GM12878 (cell line): ENCODE measurements at regions not wholly inside any gene's neighbourhood (a gene's known extent, or its start where the extent isn't known, plus 50 kb on each side); places are given as distances from the start of the nearest gene placed in this dataset.

ENCODE experiments used
- ATAC-seq: fragments of 200-7000 bp; cut with Tn5 transposase; 3 replicates; pipeline ENCODE4 v1.9.1; 2020; ENCODE audit warnings: mild to moderate bottlenecking, moderate library complexity
- BruUV-seq: library from RNA; stranded (reverse); fragments of 400-500 nt; replicated peaks from 2 replicates; lab custom pipeline; 2021; lab: Mats Ljungman, UMichigan
- CTCF ChIA-PET: fragments of 300-600 bp; sonication (Branson Sonifier 250); formaldehyde crosslinking; extraction: SDS; loops from one replicate; lab custom pipeline; 2021; ENCODE audit warnings: inconsistent platforms; lab: Yijun Ruan, JAX
- POLR2A ChIA-PET: fragments of 350-600 bp; formaldehyde crosslinking; extraction: SDS; loops from one replicate; lab custom pipeline; 2021; ENCODE audit warnings: inconsistent platforms; lab: Charles Lee
- RAD21 ChIA-PET: fragments of 300-600 bp; sonication (Branson Sonifier 250); formaldehyde crosslinking; loops from one replicate; lab custom pipeline; 2023; ENCODE audit warnings: antibody characterized with exemption; ENCODE audit not compliant: unreplicated experiment; lab: Charles Lee
- SMC1A ChIA-PET: fragments of 300-600 bp; sonication (Branson Sonifier 250); formaldehyde crosslinking; loops from one replicate; lab custom pipeline; 2023; ENCODE audit not compliant: unreplicated experiment, uncharacterized antibody; lab: Charles Lee
- DNase-seq: peaks from one replicate; pipeline ENCODE4 v3.0.0-alpha.2; 2011; ENCODE audit warnings: low read depth, low spot score
- FAIRE-seq: peaks from 3 replicates; lab custom pipeline; 2011; peaks lifted over from hg19 to GRCh38; lab: Jason Lieb, UNC
- H2AFZ ChIP-seq: 2 replicates; pipeline ENCODE4 v1.6.0; 2011; ENCODE audit warnings: low read depth, low read length, control low read depth; ENCODE audit not compliant: control insufficient read depth
- H3K27ac ChIP-seq: 2 replicates; pipeline ENCODE4 v1.5.1; 2011; ENCODE audit warnings: control low read depth; ENCODE audit not compliant: control insufficient read depth, insufficient read depth
- H3K27me3 ChIP-seq, 2 experiments: replicated peaks in 1 of 2; 2 replicates each; pipeline versions ENCODE4 v1.6.0 to v1.6.1; 2011; ENCODE audit warnings: low read length in 1 of 2; ENCODE audit not compliant: control insufficient read depth in 2 of 2, insufficient read depth in 2 of 2
- H3K36me3 ChIP-seq, 2 experiments: 2 replicates each; pipeline ENCODE4 v1.5.1; 2011; ENCODE audit warnings: low read length in 1 of 2; ENCODE audit not compliant: control insufficient read depth in 2 of 2, insufficient read depth in 2 of 2
- H3K4me1 ChIP-seq: 2 replicates; pipeline ENCODE4 v1.6.1; 2011; ENCODE audit warnings: mild to moderate bottlenecking, low read length, moderate library complexity, mixed read lengths; ENCODE audit not compliant: control insufficient read depth, insufficient read depth
- H3K4me2 ChIP-seq: 2 replicates; pipeline ENCODE4 v1.6.0; 2011; ENCODE audit warnings: control low read depth; ENCODE audit not compliant: control insufficient read depth, insufficient read depth
- H3K4me3 ChIP-seq: fragments of 200-600 bp; sonication (generic); 2 replicates; pipeline ENCODE4 v1.5.1; 2016
- H3K79me2 ChIP-seq: 2 replicates; pipeline ENCODE4 v1.6.0; 2011; ENCODE audit warnings: low read length; ENCODE audit not compliant: control insufficient read depth, insufficient read depth
- H3K9ac ChIP-seq: 2 replicates; pipeline ENCODE4 v1.8.0; 2011; ENCODE audit warnings: low read length, control low read depth, mixed read lengths; ENCODE audit not compliant: control insufficient read depth, insufficient read depth
- H3K9me3 ChIP-seq: replicated peaks from 3 replicates; pipeline ENCODE4 v1.5.1; 2011; ENCODE audit warnings: mild to moderate bottlenecking, low read length; ENCODE audit not compliant: control insufficient read depth, insufficient read depth
- H4K20me1 ChIP-seq: 2 replicates; pipeline ENCODE4 v1.6.0; 2011; ENCODE audit not compliant: control insufficient read depth, insufficient read depth
- CBFB ChIP-seq: IDR thresholded peaks from 2 replicates; pipeline ENCODE4 v1.6.1; 2016; ENCODE audit warnings: antibody characterized with exemption, low read depth
- CBX3 ChIP-seq: fragments of 200-600 bp; sonication (generic); IDR thresholded peaks from 2 replicates; pipeline ENCODE4 v1.6.1; 2016; ENCODE audit warnings: low read depth, borderline replicate concordance
- CHD1 ChIP-seq: IDR thresholded peaks from 2 replicates; pipeline ENCODE4 v1.6.1; 2012; ENCODE audit warnings: low read depth, low read length, improper control_type of control experiment
- ESRRA ChIP-seq: IDR thresholded peaks from 2 replicates; pipeline ENCODE4 v1.6.1; 2012; ENCODE audit warnings: mild to moderate bottlenecking, low read length, improper control_type of control experiment
- IRF4 ChIP-seq: IDR thresholded peaks from 2 replicates; pipeline ENCODE4 v1.6.1; 2011; ENCODE audit warnings: low read depth, low read length
- MEF2B ChIP-seq: fragments of 450-650 bp; IDR thresholded peaks from 2 replicates; pipeline ENCODE4 v1.6.1; 2018; ENCODE audit warnings: mild to moderate bottlenecking, moderate library complexity; ENCODE audit not compliant: partially characterized antibody, poor library complexity, severe bottlenecking
- MTA2 ChIP-seq: fragments of 450-650 bp; IDR thresholded peaks from 2 replicates; pipeline ENCODE4 v1.6.1; 2016; ENCODE audit warnings: low read depth, mild to moderate bottlenecking, moderate library complexity
- NFYB ChIP-seq: IDR thresholded peaks from 2 replicates; pipeline ENCODE4 v1.6.1; 2011; ENCODE audit warnings: low read depth, mild to moderate bottlenecking, low read length, improper control_type of control experiment, moderate library complexity; ENCODE audit not compliant: insufficient read depth
- NRF1 ChIP-seq: conservative IDR thresholded peaks from 2 replicates; pipeline ENCODE4 v1.6.1; 2011; ENCODE audit warnings: mild to moderate bottlenecking, low read depth, low read length, improper control_type of control experiment
- RAD21 ChIP-seq: IDR thresholded peaks from 2 replicates; pipeline ENCODE4 v1.6.1; 2011; ENCODE audit warnings: mild to moderate bottlenecking, low read depth, low read length, moderate library complexity; ENCODE audit not compliant: insufficient read depth
- RAD51 ChIP-seq: fragments of 450-650 bp; IDR thresholded peaks from 2 replicates; pipeline ENCODE4 v1.6.1; 2016; ENCODE audit warnings: moderate library complexity, mild to moderate bottlenecking, inconsistent platforms
- STAT1 ChIP-seq: fragments of 450-650 bp; conservative IDR thresholded peaks from 2 replicates; pipeline ENCODE4 v1.6.1; 2014; ENCODE audit warnings: antibody characterized with exemption, mild to moderate bottlenecking
- WGBS: methylation state at CpG from one replicate; pipeline ENCODE4 v1.1.6; 2016; ENCODE audit warnings: low lambda C conversion rate; ENCODE audit not compliant: insufficient replicate concordance, insufficient coverage; ENCODE audit errors: missing lambda C conversion rate; 5-methylcytosine and 5-hydroxymethylcytosine counted together
- in situ Hi-C: fragments of 300-500 bp; cut with MboI; formaldehyde crosslinking; loops from 9 replicates; pipeline ENCODE4 v1.14.3; 2018; ENCODE audit warnings: mixed read lengths
- intact Hi-C: fragments of 100-400 bp; cut with micrococcal nuclease; formaldehyde crosslinking; loops from one replicate; pipeline ENCODE4 v1.14.2; 2022; ENCODE audit not compliant: unreplicated experiment
- TF ChIP-seq, protein P1 (sequence below): fragments of 450-650 bp; IDR thresholded peaks from 2 replicates; pipeline ENCODE4 v1.6.1; 2017; ENCODE audit warnings: mild to moderate bottlenecking, moderate library complexity
- TF ChIP-seq, protein P2 (sequence below): fragments of 150-350 bp; IDR thresholded peaks from 2 replicates; pipeline ENCODE4 v1.6.1; 2014; ENCODE audit warnings: mild to moderate bottlenecking, low read depth, low read length
- TF ChIP-seq, protein P3 (sequence below): IDR thresholded peaks from 2 replicates; pipeline ENCODE4 v1.6.1; 2012; ENCODE audit warnings: low read length, inconsistent platforms
- TF ChIP-seq, protein P4 (sequence below): fragments of 450-650 bp; IDR thresholded peaks from 2 replicates; pipeline ENCODE4 v1.6.1; 2016; ENCODE audit warnings: mild to moderate bottlenecking

DNA sequence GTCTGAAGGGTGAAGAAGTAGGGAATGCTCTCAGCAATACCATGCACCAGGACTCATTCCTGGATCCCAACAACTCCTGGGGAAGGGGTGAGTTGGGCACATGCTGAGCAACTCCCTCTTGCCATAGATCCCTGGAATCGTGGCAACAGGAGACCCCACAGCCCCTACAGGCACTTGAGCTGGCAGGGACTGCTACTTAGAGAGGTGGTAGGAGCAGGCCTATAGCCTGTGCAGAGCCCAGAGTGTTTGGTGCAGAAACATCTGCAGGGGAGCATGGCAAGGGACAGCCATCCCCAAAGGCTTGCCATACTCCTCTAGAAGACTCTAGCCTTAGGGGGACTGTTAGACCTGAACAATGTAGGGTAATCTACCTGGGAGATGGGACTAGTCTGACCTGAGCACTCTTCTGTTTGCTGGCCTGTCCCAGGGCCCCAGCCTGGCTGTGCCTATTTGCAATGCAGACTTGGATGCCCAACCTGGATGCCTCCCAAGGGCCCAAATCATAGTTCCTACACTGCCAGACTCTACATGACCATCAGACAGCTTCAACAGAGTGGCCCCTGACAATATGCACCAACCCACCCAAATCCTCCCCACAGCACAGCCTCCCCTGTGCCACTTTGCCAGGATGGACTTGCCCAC lies 568.6 kb upstream of the KIF2B start (continued):
- TF ChIP-seq MTA2 (no peak), CHD1 (no peak), CBFB (no peak), ESRRA (no peak), CBX3 (no peak), STAT1 (no peak), RAD21 (no peak), NFYB (no peak)
- TF ChIP-seq, protein P1, sequence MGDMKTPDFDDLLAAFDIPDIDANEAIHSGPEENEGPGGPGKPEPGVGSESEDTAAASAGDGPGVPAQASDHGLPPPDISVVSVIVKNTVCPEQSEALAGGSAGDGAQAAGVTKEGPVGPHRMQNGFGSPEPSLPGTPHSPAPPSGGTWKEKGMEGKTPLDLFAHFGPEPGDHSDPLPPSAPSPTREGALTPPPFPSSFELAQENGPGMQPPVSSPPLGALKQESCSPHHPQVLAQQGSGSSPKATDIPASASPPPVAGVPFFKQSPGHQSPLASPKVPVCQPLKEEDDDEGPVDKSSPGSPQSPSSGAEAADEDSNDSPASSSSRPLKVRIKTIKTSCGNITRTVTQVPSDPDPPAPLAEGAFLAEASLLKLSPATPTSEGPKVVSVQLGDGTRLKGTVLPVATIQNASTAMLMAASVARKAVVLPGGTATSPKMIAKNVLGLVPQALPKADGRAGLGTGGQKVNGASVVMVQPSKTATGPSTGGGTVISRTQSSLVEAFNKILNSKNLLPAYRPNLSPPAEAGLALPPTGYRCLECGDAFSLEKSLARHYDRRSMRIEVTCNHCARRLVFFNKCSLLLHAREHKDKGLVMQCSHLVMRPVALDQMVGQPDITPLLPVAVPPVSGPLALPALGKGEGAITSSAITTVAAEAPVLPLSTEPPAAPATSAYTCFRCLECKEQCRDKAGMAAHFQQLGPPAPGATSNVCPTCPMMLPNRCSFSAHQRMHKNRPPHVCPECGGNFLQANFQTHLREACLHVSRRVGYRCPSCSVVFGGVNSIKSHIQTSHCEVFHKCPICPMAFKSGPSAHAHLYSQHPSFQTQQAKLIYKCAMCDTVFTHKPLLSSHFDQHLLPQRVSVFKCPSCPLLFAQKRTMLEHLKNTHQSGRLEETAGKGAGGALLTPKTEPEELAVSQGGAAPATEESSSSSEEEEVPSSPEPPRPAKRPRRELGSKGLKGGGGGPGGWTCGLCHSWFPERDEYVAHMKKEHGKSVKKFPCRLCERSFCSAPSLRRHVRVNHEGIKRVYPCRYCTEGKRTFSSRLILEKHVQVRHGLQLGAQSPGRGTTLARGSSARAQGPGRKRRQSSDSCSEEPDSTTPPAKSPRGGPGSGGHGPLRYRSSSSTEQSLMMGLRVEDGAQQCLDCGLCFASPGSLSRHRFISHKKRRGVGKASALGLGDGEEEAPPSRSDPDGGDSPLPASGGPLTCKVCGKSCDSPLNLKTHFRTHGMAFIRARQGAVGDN, result no peak

DNA sequence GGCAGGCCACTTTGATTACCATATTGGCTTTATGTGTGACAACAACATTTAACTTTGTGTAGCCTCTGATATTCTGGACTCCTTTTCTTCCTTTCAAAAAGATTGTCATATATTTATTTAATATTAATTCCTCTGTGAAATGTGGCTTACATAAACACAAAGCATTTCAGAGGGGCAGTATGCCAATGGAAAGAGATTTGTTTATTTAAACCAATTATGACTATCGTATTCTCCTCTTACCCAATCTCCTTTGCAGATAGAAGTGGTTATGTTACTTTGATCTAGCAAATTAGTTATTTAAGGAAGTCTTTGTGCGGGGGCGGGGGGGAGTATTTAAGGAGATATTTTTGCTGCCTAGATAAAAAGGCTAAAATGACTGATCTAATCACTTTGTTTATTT lies 573.7 kb upstream of the KIF2B start:
- intact Hi-C loops (no loop called here), in situ Hi-C loops (no loop called here)
- H3K4me2 ChIP-seq, result no peak overlapping the region
- no peak overlapping the region for H3K4me3 ChIP-seq
- H2AFZ ChIP-seq, result no peak overlapping the region
- no peaks in the 10 kb centered on the region for H3K36me3 ChIP-seq
- no peaks in the 10 kb centered on the region for H3K4me1 ChIP-seq
- FAIRE-seq, result no peak
- RAD21 ChIA-PET, result no interaction called here
- TF ChIP-seq, protein P2, sequence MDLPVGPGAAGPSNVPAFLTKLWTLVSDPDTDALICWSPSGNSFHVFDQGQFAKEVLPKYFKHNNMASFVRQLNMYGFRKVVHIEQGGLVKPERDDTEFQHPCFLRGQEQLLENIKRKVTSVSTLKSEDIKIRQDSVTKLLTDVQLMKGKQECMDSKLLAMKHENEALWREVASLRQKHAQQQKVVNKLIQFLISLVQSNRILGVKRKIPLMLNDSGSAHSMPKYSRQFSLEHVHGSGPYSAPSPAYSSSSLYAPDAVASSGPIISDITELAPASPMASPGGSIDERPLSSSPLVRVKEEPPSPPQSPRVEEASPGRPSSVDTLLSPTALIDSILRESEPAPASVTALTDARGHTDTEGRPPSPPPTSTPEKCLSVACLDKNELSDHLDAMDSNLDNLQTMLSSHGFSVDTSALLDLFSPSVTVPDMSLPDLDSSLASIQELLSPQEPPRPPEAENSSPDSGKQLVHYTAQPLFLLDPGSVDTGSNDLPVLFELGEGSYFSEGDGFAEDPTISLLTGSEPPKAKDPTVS, result no peak
- TF ChIP-seq, protein P3, sequence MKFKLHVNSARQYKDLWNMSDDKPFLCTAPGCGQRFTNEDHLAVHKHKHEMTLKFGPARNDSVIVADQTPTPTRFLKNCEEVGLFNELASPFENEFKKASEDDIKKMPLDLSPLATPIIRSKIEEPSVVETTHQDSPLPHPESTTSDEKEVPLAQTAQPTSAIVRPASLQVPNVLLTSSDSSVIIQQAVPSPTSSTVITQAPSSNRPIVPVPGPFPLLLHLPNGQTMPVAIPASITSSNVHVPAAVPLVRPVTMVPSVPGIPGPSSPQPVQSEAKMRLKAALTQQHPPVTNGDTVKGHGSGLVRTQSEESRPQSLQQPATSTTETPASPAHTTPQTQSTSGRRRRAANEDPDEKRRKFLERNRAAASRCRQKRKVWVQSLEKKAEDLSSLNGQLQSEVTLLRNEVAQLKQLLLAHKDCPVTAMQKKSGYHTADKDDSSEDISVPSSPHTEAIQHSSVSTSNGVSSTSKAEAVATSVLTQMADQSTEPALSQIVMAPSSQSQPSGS, result no peak
- TF ChIP-seq MEF2B, result no peak
- no peak for TF ChIP-seq IRF4
- TF ChIP-seq RAD51, result no peak
- TF ChIP-seq NRF1, result no peak
- TF ChIP-seq, protein P4, sequence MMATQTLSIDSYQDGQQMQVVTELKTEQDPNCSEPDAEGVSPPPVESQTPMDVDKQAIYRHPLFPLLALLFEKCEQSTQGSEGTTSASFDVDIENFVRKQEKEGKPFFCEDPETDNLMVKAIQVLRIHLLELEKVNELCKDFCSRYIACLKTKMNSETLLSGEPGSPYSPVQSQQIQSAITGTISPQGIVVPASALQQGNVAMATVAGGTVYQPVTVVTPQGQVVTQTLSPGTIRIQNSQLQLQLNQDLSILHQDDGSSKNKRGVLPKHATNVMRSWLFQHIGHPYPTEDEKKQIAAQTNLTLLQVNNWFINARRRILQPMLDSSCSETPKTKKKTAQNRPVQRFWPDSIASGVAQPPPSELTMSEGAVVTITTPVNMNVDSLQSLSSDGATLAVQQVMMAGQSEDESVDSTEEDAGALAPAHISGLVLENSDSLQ, result no peak
- no peaks in the 10 kb centered on the region for H3K79me2 ChIP-seq
- CTCF ChIA-PET, result no interaction called here
- no peak for DNase-seq
- no peak overlapping the region for H3K9ac ChIP-seq
- H3K27me3 ChIP-seq, result no peaks in the 10 kb centered on the region
- 14% methylated on average over 2 of the region's 3 CpGs for WGBS
- SMC1A ChIA-PET, result interaction anchor here (0.6 kb wide), 1 partner anchor 172 kb away, joined by 3 read pairs; no protein-coding TSS in a partner anchor
- BruUV-seq, result no TSS peak
- no peak overlapping the region for H3K27ac ChIP-seq
- no peaks in the 10 kb centered on the region for H4K20me1 ChIP-seq
- no peak for ATAC-seq
- no peaks in the 10 kb centered on the region for H3K9me3 ChIP-seq
- POLR2A ChIA-PET, result no interaction called here
